Psoas muscle (tissue), 7 donors: ENCODE measurements at regions not wholly inside any gene's neighbourhood (a gene's known extent, or its start where the extent isn't known, plus 50 kb on each side); places are given as distances from the start of the nearest gene placed in this dataset.

ENCODE experiments used
- ATAC-seq, 4 donors: fragments of 200-7000 bp; cut with Tn5 transposase; one replicate each; pipeline ENCODE4 v1.9.1; 2020; ENCODE audit warnings: moderate library complexity in 3 of 4, mild to moderate bottlenecking in 2 of 4
- DNase-seq, 2 donors: peaks; one replicate each; pipeline ENCODE4 v3.0.0-alpha.2; 2020
- H3K27ac ChIP-seq: fragments of 200-600 bp; one replicate; pipeline ENCODE4 v1.8.0; 2022
- H3K27me3 ChIP-seq, 3 donors: fragments of 200-600 bp in 1 of 3; one replicate each; pipeline versions ENCODE4 v1.6.1 to v1.8.0; 2013 to 2022; ENCODE audit warnings: low read length in 2 of 3, mild to moderate bottlenecking in 2 of 3, moderate library complexity in 1 of 3; ENCODE audit not compliant: insufficient read depth in 3 of 3
- H3K36me3 ChIP-seq, 2 donors: fragments of 200-600 bp in 1 of 2; one replicate each; pipeline versions ENCODE4 v1.6.1 to v1.8.0; 2013 to 2022; ENCODE audit warnings: low read depth in 1 of 2, mild to moderate bottlenecking in 1 of 2, moderate library complexity in 1 of 2; ENCODE audit not compliant: insufficient read depth in 1 of 2
- H3K4me1 ChIP-seq: fragments of 200-600 bp; one replicate; pipeline ENCODE4 v1.8.0; 2022
- H3K4me3 ChIP-seq: fragments of 200-600 bp; one replicate; pipeline ENCODE4 v1.8.0; 2022; ENCODE audit warnings: mild to moderate bottlenecking
- H3K9me3 ChIP-seq: fragments of 200-600 bp; one replicate; pipeline ENCODE4 v1.8.0; 2022
- WGBS, 3 donors: extraction: QIAGEN DNeasy Blood & Tissue Kit; methylation state at CpG; one replicate each; pipeline versions ENCODE4 v1.1.6 to v1.1.7; 2013; 5-methylcytosine and 5-hydroxymethylcytosine counted together
- intact Hi-C, 2 donors: fragments of 100-400 bp; cut with DNase I; formaldehyde crosslinking; loops; one replicate each; pipeline versions ENCODE4 v1.11.0 to v1.14.2; 2022
- TF ChIP-seq, protein P1 (sequence below): fragments of 200-600 bp; IDR thresholded peaks from one replicate; pipeline ENCODE4 v1.8.0; 2022; ENCODE audit warnings: antibody characterized with exemption
- donor health status: healthy with polysubstance abuse.
- donor health status: DM: no; HTN: no; CAD: no; lungs with moderate emphysema.
- donor health status: Bipolar disorder and iron deficiency.
- donor health status: healthy.
- donor health status: DM: yes; HTN: yes; CAD: no.
- donor health status: DM: no; HTN: no; CAD: no.
- donor health status: DM: yes; HTN: yes; CAD: no.

DNA sequence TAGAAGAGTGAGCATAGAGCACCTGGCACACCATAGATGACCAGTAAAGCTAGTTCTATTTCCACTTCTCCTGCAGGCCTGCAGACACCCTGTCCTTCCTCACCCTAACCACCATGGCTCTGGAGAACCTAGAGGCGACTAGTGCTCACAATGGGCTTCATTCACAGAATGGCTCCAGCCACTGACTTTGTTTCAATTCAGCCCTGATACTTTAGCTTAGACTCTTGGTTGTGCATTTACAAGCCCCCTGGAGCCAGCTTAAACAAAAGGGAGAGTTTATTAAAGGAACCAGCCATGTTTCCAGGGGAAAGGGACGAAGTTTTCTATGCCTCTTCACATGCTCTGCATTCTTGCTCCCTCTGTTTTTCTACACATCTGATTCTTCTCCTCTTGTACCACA, 123.7 kb downstream of the NAV1 start:
- no peaks in the 10 kb centered on the region for H3K4me1 ChIP-seq

DNA sequence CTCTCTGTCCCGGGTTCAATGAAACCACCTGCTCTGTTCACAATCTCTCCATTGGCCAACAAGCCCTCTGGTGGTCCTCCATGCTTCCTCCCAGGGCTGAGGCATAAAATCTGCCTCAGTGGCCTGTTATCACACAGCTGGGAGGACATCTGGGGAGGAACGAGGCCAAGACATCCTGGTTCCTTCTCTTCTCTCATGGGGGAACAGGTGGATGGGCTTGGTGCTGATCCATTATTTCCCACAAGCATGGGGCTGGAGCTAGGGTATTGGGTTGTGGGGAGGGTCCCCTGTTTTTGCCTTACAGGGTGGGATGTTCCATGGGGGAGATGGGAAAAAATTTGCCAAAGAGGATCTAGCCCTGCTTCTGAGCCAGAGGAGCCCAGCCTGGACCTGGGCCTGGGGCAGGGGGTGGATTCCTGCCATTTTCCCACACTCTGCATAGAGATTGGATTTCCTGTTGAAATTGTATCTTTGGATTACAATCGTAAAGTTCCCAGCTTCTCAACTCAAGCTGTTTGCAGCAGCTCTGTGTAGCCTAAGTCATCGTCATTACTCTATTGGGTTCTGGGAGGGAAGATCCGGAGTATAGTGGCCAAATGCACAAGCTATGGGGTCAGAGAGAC, 124.7 kb downstream of the NAV1 start:
- peaks cover 0 to 4% (median 0%) of the 10 kb centered on the region in 3 donors for H3K27me3 ChIP-seq
- no peak for DNase-seq
- no peaks in the 10 kb centered on the region for H3K4me1 ChIP-seq
- no peak overlapping the region for H3K4me3 ChIP-seq
- H3K36me3 ChIP-seq = no peaks in the 10 kb centered on the region
- no peak overlapping the region for H3K27ac ChIP-seq
- intact Hi-C loops = no loop called here
- TF ChIP-seq, protein P1, sequence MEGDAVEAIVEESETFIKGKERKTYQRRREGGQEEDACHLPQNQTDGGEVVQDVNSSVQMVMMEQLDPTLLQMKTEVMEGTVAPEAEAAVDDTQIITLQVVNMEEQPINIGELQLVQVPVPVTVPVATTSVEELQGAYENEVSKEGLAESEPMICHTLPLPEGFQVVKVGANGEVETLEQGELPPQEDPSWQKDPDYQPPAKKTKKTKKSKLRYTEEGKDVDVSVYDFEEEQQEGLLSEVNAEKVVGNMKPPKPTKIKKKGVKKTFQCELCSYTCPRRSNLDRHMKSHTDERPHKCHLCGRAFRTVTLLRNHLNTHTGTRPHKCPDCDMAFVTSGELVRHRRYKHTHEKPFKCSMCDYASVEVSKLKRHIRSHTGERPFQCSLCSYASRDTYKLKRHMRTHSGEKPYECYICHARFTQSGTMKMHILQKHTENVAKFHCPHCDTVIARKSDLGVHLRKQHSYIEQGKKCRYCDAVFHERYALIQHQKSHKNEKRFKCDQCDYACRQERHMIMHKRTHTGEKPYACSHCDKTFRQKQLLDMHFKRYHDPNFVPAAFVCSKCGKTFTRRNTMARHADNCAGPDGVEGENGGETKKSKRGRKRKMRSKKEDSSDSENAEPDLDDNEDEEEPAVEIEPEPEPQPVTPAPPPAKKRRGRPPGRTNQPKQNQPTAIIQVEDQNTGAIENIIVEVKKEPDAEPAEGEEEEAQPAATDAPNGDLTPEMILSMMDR = no peak
- 43 to 64% (median 44%) methylated on average over 5 of the region's 5 CpGs for WGBS, 3 donors
- ATAC-seq = no peak
- no peaks in the 10 kb centered on the region for H3K9me3 ChIP-seq

More for the DNA sequence above, 123.7 kb downstream of the NAV1 start:
- ATAC-seq (no peak), DNase-seq (no peak)
- intact Hi-C loops = no loop called here
- Histone ChIP-seq H3K4me3 (no peak overlapping the region), H3K27ac (no peak overlapping the region), H3K36me3 (no peaks in the 10 kb centered on the region), H3K9me3 (no peaks in the 10 kb centered on the region), H3K27me3 (peaks cover 0 to 4% (median 0%) of the 10 kb centered on the region in 3 donors)
- 85 to 93% (median 92%) methylated on average over 2 of the region's 2 CpGs for WGBS, 3 donors
- TF ChIP-seq, protein P1 = no peak

DNA sequence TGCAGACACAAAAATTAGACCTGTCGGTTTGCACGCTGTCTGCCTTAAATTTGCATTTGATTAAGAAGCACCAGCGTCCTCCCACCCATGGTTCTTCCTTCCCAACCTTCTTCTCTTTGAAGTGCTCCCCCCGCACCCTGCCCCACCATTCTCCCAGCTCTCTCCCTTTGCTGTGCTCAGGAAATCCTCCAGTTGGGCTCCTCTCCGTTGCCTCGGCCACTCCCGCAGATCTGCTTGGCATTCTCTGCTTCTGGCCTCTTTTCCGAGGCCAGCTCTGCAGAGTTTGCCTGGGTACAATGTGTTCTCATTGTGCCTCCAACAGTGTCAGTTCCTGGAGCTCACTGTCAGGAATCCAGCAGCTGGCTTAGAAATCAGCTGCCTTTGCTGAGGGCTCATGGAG, 126.1 kb downstream of the NAV1 start:
- WGBS, 3 donors = 53 to 75% (median 72%) methylated on average over 8 of the region's 8 CpGs
- intact Hi-C loops = no loop called here
- no peak for DNase-seq
- Histone ChIP-seq H3K9me3 (no peaks in the 10 kb centered on the region), H3K36me3 (no peaks in the 10 kb centered on the region), H3K27me3 (peaks cover 0 to 4% (median 2%) of the 10 kb centered on the region in 3 donors), H3K27ac (no peak overlapping the region), H3K4me3 (no peak overlapping the region), H3K4me1 (no peaks in the 10 kb centered on the region)
- TF ChIP-seq, protein P1 = no peak
- ATAC-seq = no peak

DNA sequence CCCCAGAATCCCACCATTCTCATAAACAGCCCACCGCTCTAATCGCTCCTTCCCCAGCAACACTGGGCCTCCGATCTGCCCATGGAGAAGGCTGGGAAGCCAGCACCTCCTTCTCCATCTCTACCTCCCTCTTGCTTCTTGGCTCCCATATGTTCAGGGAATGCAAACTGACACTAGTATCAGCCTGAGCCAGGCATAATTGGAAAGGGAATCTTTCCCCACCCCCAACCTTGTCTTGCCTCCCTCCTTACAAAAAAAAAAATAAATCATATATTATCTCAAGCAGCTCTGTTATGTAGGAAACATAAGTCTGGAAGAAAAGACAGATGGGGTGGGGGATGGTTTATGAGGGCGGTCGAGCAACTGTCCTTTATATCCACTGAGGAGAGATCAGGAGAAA, 127.2 kb downstream of the NAV1 start:
- ATAC-seq (no peak), DNase-seq (no peak)
- TF ChIP-seq, protein P1 = no peak
- Histone ChIP-seq H3K36me3 (no peaks in the 10 kb centered on the region), H3K27ac (no peak overlapping the region), H3K4me3 (no peak overlapping the region), H3K27me3 (peaks cover 0 to 4% (median 2%) of the 10 kb centered on the region in 3 donors), H3K9me3 (no peaks in the 10 kb centered on the region), H3K4me1 (no peaks in the 10 kb centered on the region)
- 91 to 94% (median 93%) methylated on average over 5 of the region's 5 CpGs for WGBS, 3 donors
- intact Hi-C loops = no loop called here

DNA sequence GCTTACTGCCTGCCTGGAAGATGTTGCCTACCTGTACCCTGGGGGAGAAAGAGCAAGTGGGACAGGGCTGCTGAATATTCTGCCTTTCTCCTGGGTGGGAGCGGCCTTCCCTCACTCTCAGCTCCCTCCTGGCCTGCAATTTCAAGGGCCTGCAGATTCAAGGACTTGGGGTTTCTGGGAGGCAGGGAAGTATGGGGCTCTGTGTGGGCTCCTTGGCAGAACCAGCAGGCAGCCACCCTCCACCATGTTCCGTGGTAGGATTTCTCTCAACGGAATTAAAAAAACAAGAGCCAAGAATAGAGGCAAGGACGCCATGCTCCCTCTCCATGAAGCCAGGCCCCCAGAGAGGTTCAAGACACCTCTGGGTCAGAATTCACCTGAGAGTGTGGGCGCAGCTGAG, 127.7 kb downstream of the NAV1 start:
- H3K4me3 ChIP-seq = no peak overlapping the region
- TF ChIP-seq, protein P1 = no peak
- H3K36me3 ChIP-seq = no peaks in the 10 kb centered on the region
- no peak overlapping the region for H3K27ac ChIP-seq
- 76 to 94% (median 88%) methylated on average over 5 of the region's 5 CpGs for WGBS, 3 donors
- intact Hi-C loops = no loop called here
- ATAC-seq (no peak), DNase-seq (no peak)
- H3K27me3 ChIP-seq = peaks cover 0 to 4% (median 2%) of the 10 kb centered on the region in 3 donors
- no peaks in the 10 kb centered on the region for H3K4me1 ChIP-seq
- no peaks in the 10 kb centered on the region for H3K9me3 ChIP-seq
